ENCODE measurements at regions not wholly inside any gene's neighbourhood (a gene's known extent, or its start where the extent isn't known, plus 50 kb on each side); places are given as distances from the start of the nearest gene placed in this dataset.
"Not testable (repeated sequence)": the region's sequence is repeated elsewhere in the genome, so short reads cannot be mapped to it uniquely, and the experiment has no call there.

DNA sequence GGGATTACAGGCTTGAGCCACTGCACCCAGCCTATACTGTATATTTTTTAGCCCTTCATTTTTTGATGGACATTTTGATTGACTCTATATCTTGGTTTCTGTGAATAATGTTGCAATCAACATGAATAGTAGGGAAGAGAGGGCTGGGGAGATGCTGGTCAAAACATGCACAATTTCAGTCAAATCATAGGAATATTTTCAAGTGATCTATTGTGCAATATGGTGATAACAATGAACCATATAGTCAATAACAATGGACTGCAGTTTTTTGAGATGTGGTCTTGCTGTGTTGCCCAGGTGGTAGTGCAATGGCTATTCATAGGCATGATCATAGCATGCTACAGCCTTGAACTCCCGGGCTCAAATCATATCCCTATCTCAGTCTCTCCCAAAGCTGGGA, 264.7 kb upstream of the TMEFF2 start:
- no peak for DNase-seq (ENCODE audit: low read depth in 1 of 2, low spot score in 1 of 2)

GRCh38 chr2:192448881-192449280, 254.1 kb upstream of the TMEFF2 start:
- no peak for DNase-seq (ENCODE audit: low read depth in 1 of 2, low spot score in 1 of 2)

GRCh38 chr2:192444286-192444838, 249.6 kb upstream of the TMEFF2 start:
- no peak for DNase-seq (ENCODE audit: low read depth in 1 of 2, low spot score in 1 of 2)

DNA sequence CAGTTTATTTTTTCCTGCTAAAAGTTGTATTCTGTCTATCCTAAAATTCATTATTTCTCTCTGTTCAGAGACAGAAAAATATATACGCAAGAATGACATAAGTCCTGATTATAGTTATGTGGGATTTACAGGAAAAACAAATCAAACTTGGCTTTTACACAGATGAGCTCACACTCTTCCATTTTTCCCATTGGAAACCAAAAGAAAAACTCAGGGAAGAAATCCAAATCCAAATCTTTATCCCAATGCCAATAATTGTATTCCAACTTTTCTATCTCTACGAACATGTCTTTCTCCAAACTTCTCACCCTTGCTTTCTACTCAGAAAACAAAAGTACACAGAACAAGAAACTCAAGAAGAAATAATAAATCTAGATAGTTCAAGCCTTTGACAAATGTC, 249.1 kb upstream of the TMEFF2 start:
- DNase-seq (ENCODE audit: low read depth in 1 of 2, low spot score in 1 of 2), result no peak

GRCh38 chr2:192438239-192438638, 243.5 kb upstream of the TMEFF2 start:
- DNase-seq (ENCODE audit: low read depth in 1 of 2, low spot score in 1 of 2), result no peak

- no peak for DNase-seq (ENCODE audit: low read depth in 1 of 2, low spot score in 1 of 2)
Measured at GRCh38 chr2:192437653-192438052, 242.9 kb upstream of the TMEFF2 start.

- no peak for DNase-seq (ENCODE audit: low read depth in 1 of 2, low spot score in 1 of 2)
Measured at GRCh38 chr2:192424243-192424642, 229.5 kb upstream of the TMEFF2 start.

DNA sequence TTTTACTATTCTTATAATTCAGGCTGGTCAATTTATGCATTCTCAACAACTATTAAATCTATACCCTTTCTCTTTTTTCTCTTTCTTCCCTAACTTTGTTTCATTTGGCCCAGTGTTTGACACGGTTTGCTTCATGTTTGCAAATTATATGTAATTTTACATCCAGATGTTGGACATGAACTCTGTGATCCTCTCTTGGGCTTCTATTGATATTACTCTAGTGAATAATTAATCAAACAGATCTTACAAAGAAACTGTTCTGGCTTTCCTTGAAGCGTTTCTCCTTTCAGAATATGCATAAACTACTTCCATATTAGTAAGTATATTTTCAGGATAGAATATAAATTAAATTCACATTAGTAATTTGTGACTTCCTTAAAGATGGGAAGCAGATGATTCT, 225.1 kb upstream of the TMEFF2 start:
- no peak for DNase-seq (ENCODE audit: low read depth in 1 of 2, low spot score in 1 of 2)

GRCh38 chr2:192416060-192416459, 221.3 kb upstream of the TMEFF2 start:
- no peak for DNase-seq (ENCODE audit: low read depth in 1 of 2, low spot score in 1 of 2)

- no peak for DNase-seq (ENCODE audit: low read depth in 1 of 2, low spot score in 1 of 2)
Measured at GRCh38 chr2:192414794-192415193, 220.1 kb upstream of the TMEFF2 start.

DNA sequence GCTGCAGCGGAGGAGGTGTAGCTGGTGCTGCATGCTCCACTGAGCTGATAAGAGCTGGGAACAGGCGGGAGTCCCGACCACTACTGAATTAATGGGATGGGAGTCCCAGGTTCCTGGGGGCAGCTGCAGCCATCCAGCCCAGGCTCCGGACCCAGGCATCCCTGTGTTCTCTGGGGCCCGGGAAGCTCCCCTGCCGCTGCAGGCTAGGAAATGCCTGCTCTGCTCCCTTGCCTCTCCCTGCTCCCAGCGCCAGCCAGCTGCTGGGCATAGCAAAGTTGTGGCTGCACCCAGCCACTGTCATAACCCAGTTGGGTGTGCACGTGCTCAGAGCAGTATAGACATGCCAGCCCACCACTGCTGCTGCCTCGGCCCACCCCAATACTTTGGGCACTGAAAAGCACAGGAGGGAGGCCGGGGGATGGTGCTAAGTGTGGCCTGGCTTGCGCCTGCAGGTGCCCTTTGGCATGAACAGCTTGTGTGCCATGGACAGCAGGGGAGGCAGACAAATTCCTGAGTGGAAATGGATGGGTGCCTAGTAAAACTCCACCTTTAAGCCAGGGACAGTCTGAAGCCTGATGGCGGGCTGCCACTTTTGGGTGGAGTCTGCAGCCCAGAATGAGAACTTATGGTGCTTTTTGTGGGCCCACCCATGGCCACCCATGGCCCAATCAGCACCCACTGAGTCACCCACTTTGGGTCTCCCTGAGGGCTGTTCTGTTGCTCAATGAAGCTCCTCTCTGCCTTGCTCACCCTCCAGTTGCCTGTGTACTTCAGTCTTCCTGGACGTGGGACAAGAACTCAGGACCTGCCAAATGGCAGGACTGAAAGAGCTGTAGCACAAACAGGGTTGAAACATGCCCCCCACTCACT, 219.3 kb upstream of the TMEFF2 start:
- no peak for DNase-seq (ENCODE audit: low read depth in 1 of 2, low spot score in 1 of 2)

DNA sequence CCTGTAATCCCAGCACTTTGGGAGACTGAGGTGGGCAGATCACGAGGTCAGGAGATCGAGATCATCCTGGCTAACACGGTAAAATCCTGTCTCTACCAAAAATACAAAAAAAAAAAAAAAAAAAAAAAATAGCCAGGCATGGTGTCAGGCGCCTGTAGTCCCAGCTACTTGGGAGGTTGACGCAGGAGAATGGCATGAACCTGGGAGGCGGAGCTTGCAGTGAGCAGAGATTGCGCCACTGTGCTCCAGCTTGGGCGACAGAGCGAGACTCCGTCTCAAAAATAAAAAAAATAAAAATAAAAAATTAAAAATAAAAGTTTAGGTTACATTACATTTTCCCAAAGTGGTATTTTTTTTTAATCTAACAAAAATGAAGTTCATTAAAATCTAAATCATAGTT, 218.1 kb upstream of the TMEFF2 start:
- not testable (repeated sequence) for DNase-seq (ENCODE audit: low read depth in 1 of 2, low spot score in 1 of 2)

- no peak for DNase-seq (ENCODE audit: low read depth in 1 of 2, low spot score in 1 of 2)
Measured at GRCh38 chr2:192412394-192412793, 217.7 kb upstream of the TMEFF2 start.

DNA sequence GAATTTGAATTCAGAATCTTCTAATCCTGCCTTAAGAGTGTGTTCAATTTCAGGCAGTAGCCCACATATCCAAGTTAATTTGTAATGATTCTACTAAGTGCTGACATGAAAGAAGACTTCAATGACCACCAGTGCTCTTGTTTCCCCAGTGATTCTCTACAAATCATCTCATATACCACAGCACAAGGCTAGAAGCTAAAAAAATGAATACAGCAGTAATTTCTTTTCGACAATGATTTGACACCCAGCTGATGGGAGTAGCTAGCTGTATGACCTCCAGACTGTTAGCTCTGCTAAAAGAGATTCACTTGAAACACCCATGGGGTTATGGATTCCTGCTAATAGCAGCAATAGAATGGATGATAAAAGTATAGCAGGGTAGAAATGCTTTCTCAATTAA, 217.0 kb upstream of the TMEFF2 start:
- DNase-seq (ENCODE audit: low read depth in 1 of 2, low spot score in 1 of 2), result no peak

- no peak for DNase-seq (ENCODE audit: low read depth in 1 of 2, low spot score in 1 of 2)
Measured at GRCh38 chr2:192410319-192410718, 215.6 kb upstream of the TMEFF2 start.

GRCh38 chr2:192407692-192408091, 213.0 kb upstream of the TMEFF2 start:
- no peak for DNase-seq (ENCODE audit: low read depth in 1 of 2, low spot score in 1 of 2)

- DNase-seq (ENCODE audit: low read depth in 1 of 2, low spot score in 1 of 2), result no peak
Measured at GRCh38 chr2:192398236-192398635, 203.5 kb upstream of the TMEFF2 start.

DNA sequence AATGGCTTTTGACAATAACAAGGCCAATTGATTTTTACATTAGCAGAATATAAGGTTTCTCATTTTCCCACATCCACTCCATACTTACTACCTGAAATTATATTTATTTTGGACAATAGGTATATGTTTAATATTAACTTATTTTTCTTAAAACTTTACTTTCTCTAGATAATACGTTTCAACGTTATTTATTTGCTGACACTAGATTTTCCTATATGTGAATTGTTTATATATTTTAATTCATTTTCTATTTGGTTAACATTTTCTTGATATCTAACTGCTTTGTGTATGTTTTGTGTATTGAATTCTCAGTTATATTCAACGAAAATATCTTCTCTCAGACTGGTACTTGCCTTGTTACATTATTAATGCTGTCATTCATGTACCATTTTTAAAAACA, 199.9 kb upstream of the TMEFF2 start:
- no peak for DNase-seq (ENCODE audit: low read depth in 1 of 2, low spot score in 1 of 2)

GRCh38 chr2:192391041-192391440, 196.3 kb upstream of the TMEFF2 start:
- DNase-seq (ENCODE audit: low read depth in 1 of 2, low spot score in 1 of 2), result no peak

DNA sequence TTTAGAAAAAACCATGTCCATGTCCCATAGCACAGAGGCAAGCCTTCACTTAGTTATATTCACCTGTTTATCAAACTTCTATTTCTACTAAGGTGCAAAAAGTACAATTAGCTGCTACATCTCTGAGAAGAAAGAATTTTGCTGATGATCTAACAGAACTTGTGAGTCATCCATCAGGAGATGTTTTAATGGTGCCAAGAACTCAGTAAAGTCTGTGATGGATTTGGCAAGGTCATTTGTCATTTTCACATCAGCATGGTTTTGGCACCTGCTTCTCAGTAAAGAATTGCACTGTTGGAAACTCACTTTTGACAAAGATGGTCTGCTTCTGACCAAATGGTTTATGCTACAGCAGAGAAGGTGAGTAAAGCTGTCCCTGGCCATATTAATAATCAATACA, 195.7 kb upstream of the TMEFF2 start:
- no peak for DNase-seq (ENCODE audit: low read depth in 1 of 2, low spot score in 1 of 2)

DNA sequence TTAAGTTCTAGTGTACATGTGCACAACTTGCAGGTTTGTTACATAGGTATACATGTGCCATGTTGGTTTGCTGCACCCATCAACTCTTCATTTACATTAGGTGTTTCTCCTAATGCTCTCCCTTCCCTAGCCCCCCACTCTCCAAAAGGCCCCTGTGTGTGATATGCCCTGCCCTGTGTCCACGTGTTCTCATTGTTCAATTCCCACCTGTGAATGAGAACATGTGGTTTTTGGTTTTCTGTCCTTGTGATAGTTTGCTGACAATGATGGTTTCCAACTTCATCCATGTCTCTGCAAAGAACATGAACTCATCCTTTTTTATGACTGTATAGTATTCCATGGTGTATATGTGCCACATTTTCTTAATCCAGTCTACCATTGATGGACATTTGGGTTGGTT, 189.5 kb upstream of the TMEFF2 start:
- not testable (repeated sequence) for DNase-seq (ENCODE audit: low read depth in 1 of 2, low spot score in 1 of 2)

- DNase-seq (ENCODE audit: low read depth in 1 of 2, low spot score in 1 of 2), result no peak
Measured at GRCh38 chr2:192381082-192381481, 186.3 kb upstream of the TMEFF2 start.

GRCh38 chr2:192379736-192380135, 185.0 kb upstream of the TMEFF2 start:
- no peak for DNase-seq (ENCODE audit: low read depth in 1 of 2, low spot score in 1 of 2)
